Stimulated activated naive B cell treated with anti-CD40 and anti-IgM and Interleukin-4, amounts not matched to agents 10 μg/mL and 1 μg/mL and 100 μg/mL, for 72 hours (primary cell): ENCODE measurements at regions not wholly inside any gene's neighbourhood (a gene's known extent, or its start where the extent isn't known, plus 50 kb on each side); places are given as distances from the start of the nearest gene placed in this dataset.

ENCODE experiments used
- ATAC-seq, 2 donors: fragments of 150-1000 bp; cut with Tn5 transposase; replicated peaks; 2 replicates each; pipeline ENCODE4 v1.10.0; 2021; ENCODE audit warnings: moderate library complexity in 1 of 2
- DNase-seq: peaks from one replicate; pipeline ENCODE4 v3.0.0; 2021
- H3K27ac Mint-ChIP-seq: one replicate; pipeline ENCODE4 v1.8.0; 2022; ENCODE audit warnings: mild to moderate bottlenecking, mixed read lengths
- H3K27me3 Mint-ChIP-seq, 2 donors: one replicate each; pipeline ENCODE4 v1.8.0; 2022; ENCODE audit warnings: mixed read lengths in 2 of 2
- H3K36me3 Mint-ChIP-seq, 2 donors: one replicate each; pipeline ENCODE4 v1.8.0; 2022; ENCODE audit warnings: mixed read lengths in 2 of 2, mild to moderate bottlenecking in 1 of 2
- H3K4me1 Mint-ChIP-seq, 2 donors: one replicate each; pipeline ENCODE4 v1.8.0; 2022; ENCODE audit warnings: mixed read lengths in 2 of 2, mild to moderate bottlenecking in 1 of 2
- H3K4me3 Mint-ChIP-seq, 2 donors: one replicate each; pipeline ENCODE4 v1.8.0; 2022; ENCODE audit warnings: mild to moderate bottlenecking in 2 of 2, mixed read lengths in 2 of 2, moderate library complexity in 1 of 2
- H3K9me3 Mint-ChIP-seq, 2 donors: one replicate each; pipeline ENCODE4 v1.8.0; 2022; ENCODE audit warnings: mixed read lengths in 2 of 2, mild to moderate bottlenecking in 1 of 2

DNA sequence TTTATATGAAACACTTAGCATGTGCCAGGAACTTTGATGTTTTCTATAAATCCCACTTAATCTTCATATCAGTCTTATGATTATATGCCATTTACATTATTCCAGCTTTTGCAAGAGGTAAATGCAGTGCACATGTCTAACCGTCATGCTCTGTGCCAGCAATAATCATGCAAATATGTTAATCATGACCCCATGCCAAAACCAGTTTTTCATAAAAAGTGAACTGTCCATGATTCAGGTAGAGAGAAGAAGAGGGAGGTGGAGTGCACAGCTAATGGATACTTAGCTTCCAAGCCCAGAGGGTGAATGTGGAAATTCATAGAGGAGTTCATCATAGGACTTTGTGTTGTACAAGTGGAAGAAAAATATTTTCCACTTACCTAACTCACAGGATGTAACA is 458.4 kb downstream of the TBC1D4 start:
- Mint-ChIP-seq H3K9me3 (peaks cover 3 to 9% of the 10 kb centered on the region in 2 donors), H3K27ac (no peak overlapping the region), H3K36me3 (no peaks in the 10 kb centered on the region), H3K4me1 (no peaks in the 10 kb centered on the region), H3K4me3 (no peak overlapping the region), H3K27me3 (no peaks in the 10 kb centered on the region)
- no peak for ATAC-seq
- DNase-seq = no peak

- DNase-seq (no peak), ATAC-seq (no peak)
- Mint-ChIP-seq H3K27me3 (no peaks in the 10 kb centered on the region), H3K4me1 (no peaks in the 10 kb centered on the region), H3K4me3 (no peak overlapping the region), H3K36me3 (no peaks in the 10 kb centered on the region), H3K27ac (no peak overlapping the region), H3K9me3 (peaks cover 0 to 6% of the 10 kb centered on the region in 2 donors)
Observed at GRCh38 chr13:75021151-75021550, 460.8 kb downstream of the TBC1D4 start.

- H3K9me3 Mint-ChIP-seq = peaks cover 0 to 6% of the 10 kb centered on the region in 2 donors
- no peaks in the 10 kb centered on the region for H3K36me3 Mint-ChIP-seq
- no peak overlapping the region for H3K4me3 Mint-ChIP-seq
- H3K27me3 Mint-ChIP-seq = no peaks in the 10 kb centered on the region
- ATAC-seq (no peak), DNase-seq (no peak)
- no peaks in the 10 kb centered on the region for H3K4me1 Mint-ChIP-seq
- H3K27ac Mint-ChIP-seq = no peak overlapping the region
Observed at GRCh38 chr13:75016225-75016624, 465.7 kb downstream of the TBC1D4 start.

GRCh38 chr13:75013818-75014217 is 468.2 kb downstream of the TBC1D4 start:
- no peaks in the 10 kb centered on the region for H3K36me3 Mint-ChIP-seq
- H3K9me3 Mint-ChIP-seq = peaks cover 0 to 3% of the 10 kb centered on the region in 2 donors
- DNase-seq (no peak), ATAC-seq (no peak)
- no peaks in the 10 kb centered on the region for H3K4me1 Mint-ChIP-seq
- no peaks in the 10 kb centered on the region for H3K27me3 Mint-ChIP-seq
- no peak overlapping the region for H3K4me3 Mint-ChIP-seq
- H3K27ac Mint-ChIP-seq = no peak overlapping the region

GRCh38 chr13:75010941-75011340 is 471.0 kb downstream of the TBC1D4 start:
- no peaks in the 10 kb centered on the region for H3K9me3 Mint-ChIP-seq
- H3K4me1 Mint-ChIP-seq = no peaks in the 10 kb centered on the region
- no peak for DNase-seq
- H3K27me3 Mint-ChIP-seq = no peaks in the 10 kb centered on the region
- no peak overlapping the region for H3K4me3 Mint-ChIP-seq
- no peak overlapping the region for H3K27ac Mint-ChIP-seq
- ATAC-seq = no peak
- H3K36me3 Mint-ChIP-seq = no peaks in the 10 kb centered on the region

- Mint-ChIP-seq H3K27ac (no peak overlapping the region), H3K9me3 (peaks cover 0 to 1% of the 10 kb centered on the region in 2 donors), H3K36me3 (no peaks in the 10 kb centered on the region), H3K27me3 (no peaks in the 10 kb centered on the region), H3K4me3 (no peak overlapping the region), H3K4me1 (no peaks in the 10 kb centered on the region)
- no peak for ATAC-seq
- no peak for DNase-seq
Observed at GRCh38 chr13:75008926-75009325, 473.0 kb downstream of the TBC1D4 start.

GRCh38 chr13:74990992-74991391 is 491.0 kb downstream of the TBC1D4 start:
- no peaks in the 10 kb centered on the region for H3K9me3 Mint-ChIP-seq
- ATAC-seq (no peak), DNase-seq (no peak)
- H3K36me3 Mint-ChIP-seq = no peaks in the 10 kb centered on the region
- H3K4me3 Mint-ChIP-seq = no peak overlapping the region
- no peaks in the 10 kb centered on the region for H3K27me3 Mint-ChIP-seq
- no peak overlapping the region for H3K27ac Mint-ChIP-seq
- no peaks in the 10 kb centered on the region for H3K4me1 Mint-ChIP-seq

GRCh38 chr13:74987124-74987690 is 494.8 kb downstream of the TBC1D4 start:
- no peaks in the 10 kb centered on the region for H3K27me3 Mint-ChIP-seq
- no peak overlapping the region for H3K4me3 Mint-ChIP-seq
- ATAC-seq = no peak
- no peaks in the 10 kb centered on the region for H3K9me3 Mint-ChIP-seq
- H3K27ac Mint-ChIP-seq = no peak overlapping the region
- no peaks in the 10 kb centered on the region for H3K36me3 Mint-ChIP-seq
- no peak for DNase-seq
- no peaks in the 10 kb centered on the region for H3K4me1 Mint-ChIP-seq

- DNase-seq (no peak), ATAC-seq (no peak)
- no peak overlapping the region for H3K4me3 Mint-ChIP-seq
- H3K27ac Mint-ChIP-seq = no peak overlapping the region
- no peaks in the 10 kb centered on the region for H3K27me3 Mint-ChIP-seq
- no peaks in the 10 kb centered on the region for H3K4me1 Mint-ChIP-seq
- H3K9me3 Mint-ChIP-seq = no peaks in the 10 kb centered on the region
- no peaks in the 10 kb centered on the region for H3K36me3 Mint-ChIP-seq
Observed at GRCh38 chr13:74986609-74987008, 495.4 kb downstream of the TBC1D4 start.

DNA sequence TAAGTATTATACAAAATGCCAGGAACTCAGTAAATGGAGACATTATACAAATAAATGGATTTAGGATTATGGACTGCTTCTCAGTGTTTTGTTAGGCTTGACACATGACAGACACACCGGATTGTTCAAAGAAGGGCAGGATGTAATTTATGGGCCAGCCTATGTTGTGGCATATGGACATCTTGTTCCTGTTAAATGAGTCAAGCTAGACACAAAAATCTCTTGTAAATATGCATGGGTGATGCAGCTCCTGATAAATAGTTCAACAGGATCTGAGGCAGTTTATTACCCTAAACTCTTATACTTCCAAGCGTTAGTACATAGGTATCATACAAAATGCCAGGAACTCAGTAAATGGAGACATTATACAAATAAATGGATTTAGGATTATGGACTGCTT is 502.3 kb downstream of the TBC1D4 start:
- ATAC-seq (no peak), DNase-seq (no peak)
- no peaks in the 10 kb centered on the region for H3K9me3 Mint-ChIP-seq
- no peak overlapping the region for H3K27ac Mint-ChIP-seq
- H3K27me3 Mint-ChIP-seq = no peaks in the 10 kb centered on the region
- H3K4me3 Mint-ChIP-seq = no peak overlapping the region
- no peaks in the 10 kb centered on the region for H3K36me3 Mint-ChIP-seq
- no peaks in the 10 kb centered on the region for H3K4me1 Mint-ChIP-seq

DNA sequence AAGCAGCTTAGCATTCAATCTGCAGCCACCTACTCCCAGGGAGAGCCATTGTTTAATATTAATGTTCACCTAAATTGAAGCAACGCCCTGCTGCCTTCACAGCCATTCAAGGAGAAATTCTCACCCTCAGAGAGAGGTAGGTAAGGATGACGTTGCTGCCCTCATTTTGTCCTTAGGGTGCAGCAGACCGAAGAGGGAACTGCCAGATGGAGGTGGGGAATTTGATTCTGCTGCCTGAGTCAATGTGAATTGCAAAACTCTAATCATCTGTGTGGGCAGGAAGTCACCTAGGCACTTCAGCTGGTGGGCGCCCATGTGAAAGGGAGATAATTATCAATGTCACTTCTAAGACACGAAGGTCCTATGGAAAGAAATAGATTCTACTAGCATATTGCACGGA is 503.4 kb downstream of the TBC1D4 start:
- ATAC-seq (no peak), DNase-seq (no peak)
- Mint-ChIP-seq H3K9me3 (no peaks in the 10 kb centered on the region), H3K27me3 (no peaks in the 10 kb centered on the region), H3K4me1 (no peaks in the 10 kb centered on the region), H3K36me3 (no peaks in the 10 kb centered on the region), H3K4me3 (no peak overlapping the region), H3K27ac (no peak overlapping the region)

GRCh38 chr13:74977498-74977897 is 504.5 kb downstream of the TBC1D4 start:
- Mint-ChIP-seq H3K36me3 (no peaks in the 10 kb centered on the region), H3K9me3 (no peaks in the 10 kb centered on the region), H3K4me3 (no peak overlapping the region), H3K27ac (no peak overlapping the region), H3K4me1 (no peaks in the 10 kb centered on the region), H3K27me3 (no peaks in the 10 kb centered on the region)
- ATAC-seq = no peak
- DNase-seq = no peak

DNA sequence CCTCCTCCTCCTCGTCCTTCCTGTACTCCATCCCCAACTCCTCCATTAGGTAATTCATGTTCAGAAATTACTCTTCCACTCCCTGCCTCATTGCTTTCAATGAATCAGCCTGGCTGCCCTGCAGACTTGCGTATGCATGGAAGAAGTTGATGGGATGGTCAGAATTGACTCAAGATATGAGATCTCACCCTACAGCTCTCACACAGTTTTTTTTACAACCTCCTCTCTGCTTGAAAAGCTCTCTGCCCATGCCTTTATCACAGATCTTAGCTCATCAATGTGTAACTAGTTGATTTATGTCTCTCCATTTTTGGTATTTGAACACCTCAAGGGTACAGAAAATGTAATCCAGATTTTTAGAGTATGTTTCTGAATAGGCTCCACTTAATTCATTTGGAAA is 506.9 kb downstream of the TBC1D4 start:
- no peak for ATAC-seq
- H3K9me3 Mint-ChIP-seq = no peaks in the 10 kb centered on the region
- H3K27me3 Mint-ChIP-seq = no peaks in the 10 kb centered on the region
- no peaks in the 10 kb centered on the region for H3K36me3 Mint-ChIP-seq
- H3K4me1 Mint-ChIP-seq = no peaks in the 10 kb centered on the region
- no peak overlapping the region for H3K27ac Mint-ChIP-seq
- no peak overlapping the region for H3K4me3 Mint-ChIP-seq
- DNase-seq = no peak

DNA sequence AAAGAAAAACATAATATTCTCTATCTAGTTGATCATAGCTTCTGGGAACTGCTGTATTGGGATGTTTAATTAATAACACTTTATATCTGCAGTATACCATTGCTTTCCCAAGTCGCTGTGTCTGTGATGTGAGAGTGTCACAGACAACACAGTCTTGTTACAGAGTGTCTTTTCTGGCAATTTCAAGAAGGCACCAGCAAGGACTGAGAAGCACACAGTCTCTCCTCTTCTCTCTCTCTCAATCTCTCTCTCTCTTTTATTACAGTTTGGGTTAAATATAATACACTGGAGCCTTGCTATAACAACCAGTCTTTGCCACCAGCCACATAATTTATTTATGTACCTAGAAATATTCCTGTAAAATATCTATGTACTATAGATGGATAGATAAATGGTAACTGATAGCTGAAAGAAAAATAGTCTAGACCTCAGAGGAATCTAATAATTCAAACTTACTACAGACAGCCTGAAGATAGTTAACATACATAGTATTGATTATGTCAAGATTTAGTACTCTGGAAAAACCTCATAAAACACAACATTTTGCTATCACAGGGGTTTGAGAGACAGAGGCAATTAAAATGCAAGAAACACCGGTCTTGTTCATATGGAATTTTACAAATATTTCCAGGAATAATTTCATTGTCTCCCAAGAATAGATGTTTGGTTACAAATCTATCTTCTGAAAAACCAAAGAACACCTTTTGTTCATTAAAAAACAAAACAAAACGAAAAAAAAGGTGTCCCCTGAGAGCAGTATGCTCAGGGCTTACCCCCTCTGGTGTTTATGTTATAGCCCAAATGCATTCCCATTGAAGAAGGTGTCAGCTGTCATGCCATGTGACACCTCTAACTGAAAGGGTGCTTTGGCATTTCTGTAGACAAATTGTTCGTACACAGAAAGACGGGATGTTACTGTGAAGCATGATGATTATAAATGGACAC is 507.8 kb downstream of the TBC1D4 start:
- H3K9me3 Mint-ChIP-seq = no peaks in the 10 kb centered on the region
- no peak for ATAC-seq
- no peaks in the 10 kb centered on the region for H3K36me3 Mint-ChIP-seq
- H3K27me3 Mint-ChIP-seq = no peaks in the 10 kb centered on the region
- no peak overlapping the region for H3K4me3 Mint-ChIP-seq
- DNase-seq = no peak
- H3K27ac Mint-ChIP-seq = no peak overlapping the region
- no peaks in the 10 kb centered on the region for H3K4me1 Mint-ChIP-seq

GRCh38 chr13:74969419-74969818 is 512.5 kb downstream of the TBC1D4 start:
- no peak overlapping the region for H3K4me3 Mint-ChIP-seq

More at GRCh38 chr13:74969419-74969818, 512.5 kb downstream of the TBC1D4 start:
- no peaks in the 10 kb centered on the region for H3K9me3 Mint-ChIP-seq
- H3K27me3 Mint-ChIP-seq = no peaks in the 10 kb centered on the region
- H3K27ac Mint-ChIP-seq = no peak overlapping the region
- no peaks in the 10 kb centered on the region for H3K36me3 Mint-ChIP-seq
- H3K4me1 Mint-ChIP-seq = no peaks in the 10 kb centered on the region
- no peak for DNase-seq
- ATAC-seq = no peak
